ENCODE measurements at regions not wholly inside any gene's neighbourhood (a gene's known extent, or its start where the extent isn't known, plus 50 kb on each side); places are given as distances from the start of the nearest gene placed in this dataset.

GRCh38 chr13:66139250-66139649 is 1090.9 kb downstream of the PCDH9 start:
- Histone ChIP-seq H3K9me2 (replicated peaks; ENCODE audit: insufficient read depth, low read length) (no peaks in the 10 kb centered on the region), H3K4me3 (ENCODE audit: insufficient read depth, low read length, poor library complexity, severe bottlenecking) (peak overlapping the region; percentile 31), H3F3A (ENCODE audit: insufficient read depth) (peaks cover 22% of the 10 kb centered on the region), H4K20me1 (ENCODE audit: low read depth, low read length) (no peaks in the 10 kb centered on the region), H3K9ac (ENCODE audit: low read length) (peak overlapping the region; percentile 37), H3K27ac (ENCODE audit: low read depth, low read length) (peak overlapping the region; percentile 93), H3K4me2 (ENCODE audit: low read depth, low read length, poor library complexity, severe bottlenecking) (peak overlapping the region; percentile 70), H3K27me3 (ENCODE audit: low read length) (no peaks in the 10 kb centered on the region), H3K9me3 (ENCODE audit: insufficient read depth, low read length) (no peaks in the 10 kb centered on the region), H3K36me3 (ENCODE audit: low read length) (no peaks in the 10 kb centered on the region), H3K79me2 (ENCODE audit: insufficient read depth, low read length) (no peaks in the 10 kb centered on the region), H2AFZ (ENCODE audit: low read depth, low read length, severe bottlenecking) (peak overlapping the region; percentile 65)
- TF ChIP-seq EZH2phosphoT487 (conservative IDR thresholded peaks at IDR 0.05; ENCODE audit: low read length) (no peak), CTCF (IDR thresholded peaks at IDR 0.05; ENCODE audit: insufficient read depth, low read length, poor library complexity, severe bottlenecking) (no peak)

- Histone ChIP-seq H3K9ac (ENCODE audit: low read length) (peak overlapping the region; percentile 37), H3K27ac (ENCODE audit: low read depth, low read length) (peak overlapping the region; percentile 93), H2AFZ (ENCODE audit: low read depth, low read length, severe bottlenecking) (peak overlapping the region; percentile 65), H3K9me2 (replicated peaks; ENCODE audit: insufficient read depth, low read length) (no peaks in the 10 kb centered on the region), H3K27me3 (ENCODE audit: low read length) (no peaks in the 10 kb centered on the region), H3K79me2 (ENCODE audit: insufficient read depth, low read length) (no peaks in the 10 kb centered on the region), H3K4me3 (ENCODE audit: insufficient read depth, low read length, poor library complexity, severe bottlenecking) (peak overlapping the region; percentile 4), H4K20me1 (ENCODE audit: low read depth, low read length) (no peaks in the 10 kb centered on the region), H3F3A (ENCODE audit: insufficient read depth) (peaks cover 22% of the 10 kb centered on the region), H3K36me3 (ENCODE audit: low read length) (no peaks in the 10 kb centered on the region), H3K4me2 (ENCODE audit: low read depth, low read length, poor library complexity, severe bottlenecking) (peak overlapping the region; percentile 70), H3K9me3 (ENCODE audit: insufficient read depth, low read length) (no peaks in the 10 kb centered on the region)
- TF ChIP-seq CTCF (IDR thresholded peaks at IDR 0.05; ENCODE audit: insufficient read depth, low read length, poor library complexity, severe bottlenecking) (no peak), EZH2phosphoT487 (conservative IDR thresholded peaks at IDR 0.05; ENCODE audit: low read length) (no peak)
Measured at GRCh38 chr13:66138172-66138811, 1091.8 kb downstream of the PCDH9 start.

GRCh38 chr13:66137384-66137783 is 1092.8 kb downstream of the PCDH9 start:
- H3K27me3 ChIP-seq (ENCODE audit: low read length): no peaks in the 10 kb centered on the region
- no peaks in the 10 kb centered on the region for H3K9me3 ChIP-seq (ENCODE audit: insufficient read depth, low read length)
- H3K9me2 ChIP-seq (replicated peaks; ENCODE audit: insufficient read depth, low read length): no peaks in the 10 kb centered on the region
- peaks cover 22% of the 10 kb centered on the region for H3F3A ChIP-seq (ENCODE audit: insufficient read depth)
- peak overlapping the region; percentile 70 for H3K4me2 ChIP-seq (ENCODE audit: low read depth, low read length, poor library complexity, severe bottlenecking)
- H4K20me1 ChIP-seq (ENCODE audit: low read depth, low read length): no peaks in the 10 kb centered on the region
- peak overlapping the region; percentile 7 for H2AFZ ChIP-seq (ENCODE audit: low read depth, low read length, severe bottlenecking)
- H3K27ac ChIP-seq (ENCODE audit: low read depth, low read length): peak overlapping the region; percentile 93
- H3K36me3 ChIP-seq (ENCODE audit: low read length): no peaks in the 10 kb centered on the region
- no peak for TF ChIP-seq EZH2phosphoT487 (conservative IDR thresholded peaks at IDR 0.05; ENCODE audit: low read length)
- no peak for TF ChIP-seq CTCF (IDR thresholded peaks at IDR 0.05; ENCODE audit: insufficient read depth, low read length, poor library complexity, severe bottlenecking)
- no peak overlapping the region for H3K4me3 ChIP-seq (ENCODE audit: insufficient read depth, low read length, poor library complexity, severe bottlenecking)
- H3K79me2 ChIP-seq (ENCODE audit: insufficient read depth, low read length): no peaks in the 10 kb centered on the region
- 0 out of 2 replicates have a peak overlapping the region, but pooled peaks have one; percentile 22 for H3K9ac ChIP-seq (ENCODE audit: low read length)

Measured in SU-DHL-6 (cell line).